ENCODE measurements at regions not wholly inside any gene's neighbourhood (a gene's known extent, or its start where the extent isn't known, plus 50 kb on each side); places are given as distances from the start of the nearest gene placed in this dataset.
A peak's percentile ranks its signal among the peaks of the same experiment; 100 is the strongest.

- DNase-seq = peak; percentile 6
These were observed 255.4 kb downstream of the DAD1 start for GRCh38 chr14:22333422-22334274.

GRCh38 chr14:22332686-22333421 lies 256.2 kb downstream of the DAD1 start:
- no peak for DNase-seq

GRCh38 chr14:22329371-22329770 lies 259.7 kb downstream of the DAD1 start:
- DNase-seq = no peak

GRCh38 chr14:22325676-22326400 lies 263.2 kb downstream of the DAD1 start:
- DNase-seq = no peak

- no peak for DNase-seq
These were observed 268.7 kb downstream of the DAD1 start for GRCh38 chr14:22320362-22320750.

- peak; percentile 43 for DNase-seq
These were observed 269.3 kb downstream of the DAD1 start for GRCh38 chr14:22319526-22320361.

GRCh38 chr14:22318951-22319350 lies 270.1 kb downstream of the DAD1 start:
- no peak for DNase-seq

- DNase-seq = no peak
These were observed 272.6 kb downstream of the DAD1 start for GRCh38 chr14:22316473-22316872.

GRCh38 chr14:22315336-22315735 lies 273.7 kb downstream of the DAD1 start:
- DNase-seq = no peak

- DNase-seq = peak; percentile 35
These were observed 274.7 kb downstream of the DAD1 start for GRCh38 chr14:22314183-22314820.

GRCh38 chr14:22313172-22313801 lies 275.7 kb downstream of the DAD1 start:
- DNase-seq = no peak

GRCh38 chr14:22311636-22312035 lies 277.4 kb downstream of the DAD1 start:
- no peak for DNase-seq

GRCh38 chr14:22305607-22306006 lies 283.4 kb downstream of the DAD1 start:
- no peak for DNase-seq

- no peak for DNase-seq
These were observed 284.7 kb downstream of the DAD1 start for GRCh38 chr14:22304326-22304725.

- DNase-seq = peak; percentile 15
These were observed 285.3 kb downstream of the DAD1 start for GRCh38 chr14:22303589-22304195.

- no peak for DNase-seq
These were observed 288.4 kb downstream of the DAD1 start for GRCh38 chr14:22300646-22301045.

- no peak for DNase-seq
These were observed 291.6 kb downstream of the DAD1 start for GRCh38 chr14:22297376-22297775.

GRCh38 chr14:22296722-22297121 lies 292.3 kb downstream of the DAD1 start:
- no peak for DNase-seq

- DNase-seq = no peak
These were observed 292.9 kb downstream of the DAD1 start for GRCh38 chr14:22296088-22296487.

GRCh38 chr14:22291406-22291805 lies 297.6 kb downstream of the DAD1 start:
- DNase-seq = no peak

- DNase-seq = no peak
These were observed 299.5 kb downstream of the DAD1 start for GRCh38 chr14:22289570-22289969.
